NCI-H510A (cell line): ENCODE measurements at regions not wholly inside any gene's neighbourhood (a gene's known extent, or its start where the extent isn't known, plus 50 kb on each side); places are given as distances from the start of the nearest gene placed in this dataset.
"Not testable (repeated sequence)": the region's sequence is repeated elsewhere in the genome, so short reads cannot be mapped to it uniquely, and the experiment has no call there.

Experiments
- DNase-seq: peaks from one replicate; lab custom pipeline; 2025; lab: John Stamatoyannopoulos, UW

DNA sequence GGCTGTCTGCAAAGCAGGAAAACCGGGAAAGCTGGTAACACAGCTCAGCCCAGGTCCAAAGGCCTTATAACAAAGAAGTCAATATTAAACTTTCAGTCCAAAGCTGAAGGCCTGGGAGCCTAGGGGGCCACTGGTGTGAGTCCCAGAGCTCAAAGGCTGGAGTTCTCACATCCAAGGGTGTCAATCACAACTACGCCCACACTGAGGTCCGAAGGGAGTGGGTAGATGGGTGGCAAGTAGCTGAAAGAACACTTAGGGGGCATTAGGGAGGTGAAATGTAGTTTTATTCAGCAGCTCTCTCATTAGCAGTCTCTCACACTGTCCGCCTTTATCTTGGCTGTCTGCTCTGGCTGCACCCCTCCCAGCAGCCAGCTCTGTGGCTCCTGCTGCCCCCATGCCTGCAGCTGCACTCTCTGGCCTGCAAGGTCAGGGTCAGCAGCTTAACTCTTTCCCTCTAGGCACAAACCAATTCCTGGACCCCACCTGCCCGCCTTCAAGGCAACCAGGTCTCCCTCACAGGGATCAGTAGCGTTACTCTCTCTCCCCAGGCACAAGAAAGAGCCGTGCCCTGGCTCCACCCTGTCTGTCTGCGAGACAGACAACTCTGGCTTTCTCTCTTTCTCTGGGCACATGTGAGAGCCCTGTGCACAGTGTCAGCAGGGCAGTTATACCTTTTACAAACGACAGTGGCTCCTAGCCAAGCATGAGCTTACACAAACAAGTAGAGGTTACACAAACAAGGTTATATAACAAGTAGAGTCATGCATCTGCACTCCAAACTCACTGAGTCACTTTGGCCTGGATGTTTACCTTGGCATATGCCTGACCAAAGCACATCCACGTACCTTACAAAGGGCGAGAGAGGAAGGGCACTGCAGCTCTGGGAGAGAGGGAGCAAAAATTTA lies 249.4 kb upstream of the PCDH20 start:
- DNase-seq: peak; percentile 32

DNA sequence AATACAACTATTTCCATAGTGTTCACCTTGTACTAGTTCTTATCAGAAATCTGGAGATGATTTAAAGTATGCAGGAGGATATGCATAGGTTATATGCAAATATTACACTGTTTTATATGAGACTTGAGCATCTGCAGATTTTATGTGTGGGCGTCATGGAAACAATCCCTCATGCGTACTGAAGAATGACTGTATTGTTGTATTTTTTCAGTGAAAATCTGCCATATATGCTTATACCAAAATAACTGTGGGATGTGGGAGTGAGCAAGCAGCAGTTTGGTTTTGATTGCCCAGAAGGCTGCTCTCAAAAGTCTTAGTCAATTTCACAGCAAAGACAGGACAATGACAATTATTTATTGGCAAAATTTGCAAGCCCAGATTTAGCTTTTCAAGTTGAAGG lies 238.8 kb upstream of the PCDH20 start:
- DNase-seq: no peak

DNA sequence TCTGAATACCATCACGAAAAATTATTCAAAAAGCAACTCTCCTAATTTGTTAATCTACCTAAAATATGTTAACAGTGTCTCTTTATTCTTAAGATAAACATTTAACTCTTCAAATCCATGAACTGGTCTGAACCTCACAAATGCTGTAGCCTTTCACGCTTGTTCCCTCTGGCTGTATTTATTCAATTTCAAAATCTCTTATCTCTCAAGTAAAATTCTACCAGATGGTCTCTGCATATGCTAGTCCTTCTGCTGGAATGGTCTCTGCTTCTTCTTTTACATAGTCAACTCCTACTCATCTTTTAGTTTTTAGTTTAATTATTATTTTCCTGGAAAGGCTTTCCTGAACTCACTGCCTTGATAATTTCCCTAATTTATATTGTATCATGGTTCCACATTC lies 232.9 kb upstream of the PCDH20 start:
- DNase-seq: no peak

DNA sequence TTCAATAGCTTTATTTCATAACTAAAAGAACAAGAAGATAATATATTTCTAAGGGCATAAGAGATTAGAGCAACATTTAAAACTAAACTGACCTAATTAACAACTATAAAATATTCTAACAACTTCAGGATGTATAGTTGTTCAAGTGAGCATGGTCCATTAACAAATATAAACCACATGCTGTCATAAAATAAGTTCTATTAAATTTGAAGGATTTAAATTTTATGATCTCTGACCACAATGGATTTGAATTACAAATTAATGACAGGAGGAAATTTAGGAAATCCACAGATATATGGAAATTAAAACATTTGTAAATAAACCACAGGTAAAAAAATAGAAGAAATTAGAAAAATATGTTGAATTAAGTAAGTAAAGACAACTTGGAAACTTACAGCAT lies 196.5 kb upstream of the PCDH20 start:
- no peak for DNase-seq

DNA sequence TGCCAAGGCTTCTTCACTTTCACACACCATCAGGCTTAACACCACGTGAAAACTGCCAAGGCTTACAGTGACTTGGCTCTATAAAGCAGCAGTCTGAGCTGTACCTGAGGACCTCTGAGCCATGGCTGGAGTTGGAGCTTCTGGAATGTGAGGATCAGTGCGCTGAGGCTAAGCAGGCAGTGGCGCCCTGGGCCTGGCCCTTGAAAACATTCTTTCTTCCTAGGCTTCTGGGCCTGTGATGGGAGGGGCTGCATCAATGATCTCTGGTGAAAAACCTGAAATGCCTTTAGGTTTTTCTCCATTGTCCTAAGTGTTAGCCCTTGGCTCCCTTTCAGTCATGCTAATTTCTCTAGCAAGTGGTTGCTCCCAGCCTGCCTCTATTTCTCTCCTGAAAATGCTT lies 192.5 kb upstream of the PCDH20 start:
- DNase-seq: no peak

DNA sequence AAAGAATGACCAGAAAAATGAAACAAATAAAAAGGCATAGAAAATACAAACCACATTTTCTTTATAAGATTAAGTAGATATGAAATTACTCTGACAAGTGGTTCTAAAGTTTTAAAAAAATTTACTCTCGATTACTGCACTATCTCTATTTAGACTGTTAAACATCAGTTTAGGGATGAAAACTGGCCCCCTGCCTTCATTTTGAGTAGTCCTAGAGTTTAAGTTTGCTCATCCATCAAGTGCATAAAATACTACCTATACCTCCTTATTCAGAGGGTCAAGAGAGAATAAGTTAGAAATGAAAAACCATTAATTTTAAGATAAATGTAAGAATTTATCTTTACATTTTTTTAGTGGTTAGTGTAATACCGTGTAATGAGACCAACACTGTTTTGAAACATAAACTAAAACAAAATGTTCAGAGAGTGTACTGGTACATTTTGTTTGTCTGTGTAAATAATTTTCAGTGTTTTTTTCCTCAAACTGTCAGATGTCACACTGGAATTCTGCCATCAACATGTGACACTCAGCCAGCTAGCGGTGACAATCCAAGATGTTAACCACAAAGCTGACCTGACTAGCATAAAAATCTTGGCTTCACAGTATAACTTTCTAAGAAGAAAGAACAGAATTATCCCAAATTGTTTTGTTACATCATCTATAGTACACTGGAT lies 184.8 kb upstream of the PCDH20 start:
- DNase-seq: no peak

DNA sequence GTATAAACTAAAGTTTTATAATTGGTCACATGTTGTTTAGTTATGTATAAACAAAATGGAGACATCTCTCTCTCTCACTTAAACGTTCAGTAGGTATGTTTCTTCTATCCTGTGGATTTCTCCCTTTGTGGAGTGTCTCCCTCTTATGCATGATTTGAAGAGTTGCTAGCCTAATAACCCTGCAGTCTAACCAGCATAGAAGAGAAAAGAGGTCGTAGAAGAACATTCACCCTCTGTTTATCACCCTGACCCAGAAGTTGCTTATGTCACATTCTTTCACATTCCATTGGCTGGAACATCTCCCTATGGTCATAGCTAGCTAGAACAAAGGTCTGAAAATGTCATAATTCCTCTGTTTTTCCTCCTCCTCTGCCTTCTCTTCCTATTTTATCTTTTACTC lies 176.8 kb upstream of the PCDH20 start:
- DNase-seq: no peak

DNA sequence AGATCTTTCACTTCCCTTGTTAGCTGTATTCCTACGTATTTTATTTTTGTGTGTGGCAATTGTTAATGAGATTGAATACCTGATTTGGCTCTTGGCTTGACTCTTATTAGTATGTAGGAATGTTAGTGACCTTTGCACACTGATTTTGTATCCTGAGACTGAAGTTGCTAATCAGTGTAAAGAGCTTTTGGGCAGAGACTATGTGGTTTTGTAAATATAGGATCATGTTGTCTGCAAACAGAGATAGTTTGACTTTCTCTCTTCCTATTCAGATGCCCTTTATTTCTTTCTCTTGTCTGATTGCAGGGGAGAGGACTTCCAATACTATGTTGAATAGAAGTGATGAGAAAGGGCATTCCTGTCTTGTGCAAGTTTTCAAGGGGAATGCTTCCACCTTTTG lies 160.3 kb upstream of the PCDH20 start:
- DNase-seq: no peak

DNA sequence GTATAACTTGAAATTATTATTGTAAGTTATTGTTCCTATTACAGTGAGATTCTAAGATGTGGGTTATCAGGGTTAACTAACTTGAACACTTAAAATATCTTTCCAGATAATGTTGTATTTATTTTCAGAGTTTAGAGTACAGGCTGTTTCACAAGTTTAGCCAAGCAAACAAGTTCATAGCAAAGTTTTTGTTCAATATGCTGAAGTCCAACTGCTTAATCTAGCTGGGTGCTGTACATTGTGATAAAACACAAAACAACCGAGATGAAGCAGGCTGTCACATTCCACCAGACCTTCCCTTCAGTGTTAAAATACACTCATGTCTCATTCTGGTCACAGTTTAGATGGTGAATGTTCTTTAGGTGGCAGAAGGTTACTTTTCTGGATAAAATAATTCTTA lies 148.0 kb upstream of the PCDH20 start:
- DNase-seq: no peak

DNA sequence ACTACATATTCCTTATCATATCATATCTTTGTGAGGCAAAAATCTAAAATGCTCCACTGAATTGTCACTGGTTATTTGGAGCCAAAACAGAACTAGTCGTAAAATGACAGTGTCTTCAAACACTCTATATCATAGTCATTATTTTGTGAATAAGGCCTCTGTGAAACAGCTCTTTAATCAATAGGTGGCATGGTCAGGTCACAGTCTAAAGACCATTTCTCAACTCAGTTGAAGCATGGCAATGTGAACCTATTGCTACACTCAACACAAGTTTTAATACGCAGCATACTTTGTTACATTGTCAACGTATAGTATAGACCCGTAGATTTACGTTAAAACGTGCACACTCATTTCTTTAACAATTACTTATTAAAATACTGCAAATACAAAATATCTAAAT lies 131.3 kb upstream of the PCDH20 start:
- no peak for DNase-seq

DNA sequence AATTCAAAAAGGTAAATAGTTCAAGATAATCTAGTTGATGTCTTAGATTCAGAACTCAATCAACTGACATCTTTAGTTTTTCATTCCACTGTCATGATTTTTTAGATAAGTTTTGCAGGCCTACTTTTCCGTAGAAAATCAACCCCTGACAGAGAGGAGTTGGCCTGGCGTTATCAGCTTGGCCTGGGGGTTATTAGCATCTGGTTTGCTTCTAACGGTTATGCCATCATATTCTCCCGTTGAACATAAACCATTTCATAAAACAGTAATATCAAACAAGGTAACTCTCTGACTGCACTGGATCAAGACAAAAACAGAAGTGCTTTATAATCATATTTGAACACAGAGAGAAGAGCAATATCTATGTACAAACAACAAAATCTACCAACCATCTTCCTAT lies 130.8 kb upstream of the PCDH20 start:
- no peak for DNase-seq

DNA sequence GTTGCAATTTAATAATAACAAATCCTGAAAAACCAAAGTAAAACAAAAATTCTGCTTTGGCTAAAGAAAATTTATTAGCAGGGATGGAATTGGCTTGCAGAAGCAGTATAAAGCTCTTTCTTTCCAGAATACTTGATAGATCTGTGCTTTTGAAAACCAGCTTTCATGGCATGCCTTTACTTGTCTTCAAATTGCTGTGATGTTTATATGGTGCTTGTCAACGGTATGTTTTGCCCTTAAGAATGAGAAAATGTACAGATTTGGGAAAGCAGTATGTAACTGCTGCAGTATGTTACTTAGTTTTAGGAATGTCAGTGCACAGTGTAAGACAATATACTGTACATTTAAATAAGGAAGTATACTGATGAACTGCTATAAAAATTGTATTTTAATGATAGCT lies 120.8 kb upstream of the PCDH20 start:
- DNase-seq: no peak

DNA sequence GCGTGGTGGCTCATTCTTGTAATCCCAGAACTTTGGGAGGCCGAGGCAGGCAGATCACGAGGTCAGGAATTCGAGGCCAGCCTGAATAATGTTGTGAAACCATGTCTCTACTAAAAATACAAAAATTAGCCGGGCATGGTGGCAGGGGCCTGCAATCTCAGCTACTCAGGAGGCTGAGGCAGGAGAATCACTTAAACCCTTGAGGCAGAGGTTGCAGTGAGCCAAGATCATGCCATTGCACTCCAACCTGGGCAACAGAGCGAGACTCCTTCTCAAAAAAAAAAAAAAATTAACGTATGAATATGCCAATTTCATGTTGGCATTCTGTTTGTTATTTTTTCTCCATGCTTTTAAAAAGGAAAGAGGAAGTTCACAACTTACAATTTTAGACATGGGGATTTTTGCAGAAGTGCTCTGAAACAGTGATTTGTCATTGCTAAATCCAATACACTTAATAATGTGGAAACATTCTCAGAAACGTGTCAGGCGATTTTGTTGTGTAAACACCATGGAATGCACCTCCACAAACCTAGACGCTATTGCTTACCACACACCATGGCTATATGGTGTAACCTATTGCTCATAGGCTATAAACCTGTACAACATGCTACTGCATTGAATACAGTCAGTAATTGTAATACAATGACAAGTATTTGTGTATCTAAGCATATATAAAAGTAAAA lies 115.9 kb upstream of the PCDH20 start:
- DNase-seq: no peak

DNA sequence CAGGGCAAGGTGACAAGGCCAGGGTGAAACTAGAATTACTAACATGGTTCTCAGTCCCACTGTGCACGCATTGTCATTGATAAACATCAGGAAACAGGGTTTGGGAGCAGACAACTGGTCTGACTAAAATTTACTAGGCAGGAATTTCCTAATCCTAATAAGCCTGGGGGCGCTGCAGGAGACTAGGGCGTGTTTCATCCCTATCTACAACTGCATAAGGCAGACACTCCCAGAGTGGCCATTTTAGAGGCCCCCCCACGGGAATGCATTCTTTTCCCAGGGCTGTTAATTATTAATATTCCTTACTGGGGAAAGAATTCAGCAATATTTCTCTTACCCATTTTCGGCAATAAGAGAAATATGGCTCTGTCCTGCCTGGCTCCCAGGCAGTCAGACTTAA lies 103.6 kb upstream of the PCDH20 start:
- DNase-seq: not testable (repeated sequence)

DNA sequence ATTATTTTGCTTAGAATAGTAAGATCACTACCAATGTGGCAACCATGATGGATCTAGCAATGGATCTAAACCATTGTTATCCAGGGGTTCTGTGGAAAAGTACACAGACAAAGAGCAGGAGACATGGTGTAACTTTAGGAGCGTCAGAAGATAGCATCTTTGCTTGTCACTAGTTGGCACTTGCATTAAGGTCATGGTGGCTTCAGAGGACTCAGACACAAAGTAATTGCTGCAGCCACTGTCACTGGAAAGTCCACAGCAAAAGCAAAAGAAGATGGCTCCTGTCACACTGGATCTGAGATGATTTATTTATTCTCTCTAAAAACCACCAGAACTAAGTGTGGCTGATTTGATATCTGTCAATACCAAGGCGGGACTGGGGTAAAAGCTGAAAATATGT lies 93.3 kb upstream of the PCDH20 start:
- DNase-seq: no peak

DNA sequence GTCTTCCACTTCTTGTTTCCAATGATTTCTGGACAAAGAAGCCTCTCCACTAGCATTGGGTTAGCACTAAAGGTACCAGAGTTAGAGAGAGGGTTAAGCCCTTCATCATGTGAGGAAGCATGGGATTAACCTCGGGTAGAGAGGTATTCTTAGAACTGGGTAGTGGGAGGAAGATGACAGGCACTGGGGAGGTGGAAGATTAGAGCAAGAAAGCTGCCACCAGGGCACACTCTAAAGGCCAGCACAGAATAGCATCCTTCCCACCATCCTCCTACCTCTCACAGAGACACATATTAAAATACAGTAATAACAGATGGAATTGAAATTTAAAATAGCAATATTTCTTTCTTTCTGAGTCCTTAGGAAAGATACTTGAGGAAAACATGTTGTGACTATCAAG lies 84.5 kb upstream of the PCDH20 start:
- no peak for DNase-seq

DNA sequence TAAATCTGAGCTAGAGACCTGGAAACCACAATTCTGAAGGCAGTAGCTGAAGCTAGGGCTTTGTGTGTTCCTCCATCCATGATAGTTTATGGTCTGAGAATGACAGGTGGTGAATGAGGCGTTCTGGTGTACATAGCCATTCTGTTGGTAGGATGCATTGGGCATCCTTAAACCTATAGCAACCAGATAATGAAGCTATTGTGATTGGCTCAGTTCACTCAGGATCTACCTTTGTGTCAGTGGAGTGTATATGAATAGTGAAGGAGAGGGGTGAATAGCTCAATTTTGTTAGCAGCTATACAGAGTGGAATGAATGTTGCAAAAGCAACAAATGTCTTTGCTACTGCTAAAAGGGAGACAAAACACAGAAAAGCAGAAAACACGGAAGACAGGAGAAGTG lies 80.0 kb upstream of the PCDH20 start:
- DNase-seq: no peak

DNA sequence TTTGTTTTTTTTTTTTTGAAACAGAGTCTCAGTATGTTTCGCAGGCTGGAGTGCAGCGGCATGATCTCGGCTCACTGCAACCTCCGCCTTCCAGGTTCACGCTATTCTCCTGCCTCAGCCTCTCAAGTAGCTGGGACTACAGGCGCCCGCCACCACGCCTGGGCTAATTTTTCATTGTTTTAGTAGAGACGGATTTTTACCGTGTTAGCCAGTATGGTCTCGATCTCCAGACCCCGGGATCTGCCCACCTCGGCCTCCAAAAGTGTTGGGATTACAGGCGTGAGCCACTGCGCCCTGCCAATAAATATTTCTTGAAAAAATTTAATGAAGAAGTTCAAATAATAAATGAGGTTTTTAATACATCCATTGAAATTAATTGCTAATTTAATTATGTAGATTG lies 77.9 kb upstream of the PCDH20 start:
- DNase-seq: not testable (repeated sequence)

DNA sequence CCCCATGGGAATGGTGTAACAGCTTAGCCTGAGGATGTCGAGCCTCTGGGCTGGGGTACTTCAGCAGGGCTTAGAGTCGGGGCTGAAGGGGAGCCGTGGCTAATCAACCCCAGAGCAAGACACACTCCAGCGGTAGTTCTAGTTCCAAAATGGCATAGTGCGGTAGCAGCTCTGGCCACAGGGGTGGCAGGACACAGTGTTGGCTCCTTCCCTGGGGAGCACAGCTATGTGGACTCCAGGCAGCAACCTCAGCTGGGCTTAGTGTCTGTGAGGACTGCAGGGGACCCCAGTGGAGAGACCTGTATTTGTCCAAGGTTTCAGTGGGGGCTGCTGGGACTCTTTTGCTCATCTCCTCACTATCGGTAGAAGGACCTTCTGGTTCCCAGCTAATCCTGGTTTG lies 70.8 kb upstream of the PCDH20 start:
- no peak for DNase-seq

DNA sequence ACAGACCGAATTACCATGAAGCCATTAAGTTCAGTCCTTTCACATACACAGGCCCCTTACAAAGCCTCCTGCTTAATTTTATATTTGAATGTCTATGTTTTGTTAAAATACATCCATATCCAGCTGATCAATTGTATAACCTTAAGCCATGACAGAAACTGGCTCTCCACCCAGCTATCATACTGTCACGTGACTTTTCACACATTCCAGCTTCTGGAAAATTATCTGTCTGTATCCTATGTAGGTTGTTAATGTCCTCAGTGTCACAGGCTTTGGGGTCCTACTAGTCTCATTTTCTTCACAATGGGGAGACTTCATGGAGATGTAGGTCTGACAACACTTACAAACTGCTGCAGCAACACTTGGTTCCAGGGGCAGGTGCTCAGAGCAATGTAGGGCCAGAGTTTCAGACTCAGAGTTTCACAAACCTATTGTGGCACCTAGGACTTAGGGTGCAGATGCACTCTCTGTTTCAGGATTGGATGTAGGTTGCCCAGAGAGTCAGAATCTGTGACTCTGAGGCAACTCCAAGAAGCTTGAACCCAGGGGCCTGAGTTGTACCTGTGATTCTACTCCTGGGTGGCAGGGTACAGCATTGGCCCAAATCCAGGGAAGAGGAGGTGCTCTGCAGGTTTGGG lies 69.6 kb upstream of the PCDH20 start:
- DNase-seq: no peak

DNA sequence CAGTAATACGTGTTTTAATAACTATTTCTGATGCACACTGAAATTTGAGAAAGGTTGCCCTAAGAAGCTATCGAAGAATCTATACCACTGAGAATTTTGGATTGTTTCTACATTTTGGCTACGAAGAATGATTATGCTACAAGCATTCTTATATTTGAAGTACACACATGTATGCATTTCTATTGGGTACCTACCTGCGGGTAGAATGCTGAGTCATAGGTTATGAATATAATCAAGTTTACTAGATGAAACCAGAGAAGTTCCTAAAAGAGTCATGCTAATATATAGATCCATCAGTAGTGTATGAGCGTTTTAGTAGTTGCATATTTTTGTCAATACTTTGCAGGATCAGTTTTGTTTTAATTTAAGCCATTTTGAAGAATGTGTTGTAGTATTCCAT lies 62.0 kb upstream of the PCDH20 start:
- no peak for DNase-seq

DNA sequence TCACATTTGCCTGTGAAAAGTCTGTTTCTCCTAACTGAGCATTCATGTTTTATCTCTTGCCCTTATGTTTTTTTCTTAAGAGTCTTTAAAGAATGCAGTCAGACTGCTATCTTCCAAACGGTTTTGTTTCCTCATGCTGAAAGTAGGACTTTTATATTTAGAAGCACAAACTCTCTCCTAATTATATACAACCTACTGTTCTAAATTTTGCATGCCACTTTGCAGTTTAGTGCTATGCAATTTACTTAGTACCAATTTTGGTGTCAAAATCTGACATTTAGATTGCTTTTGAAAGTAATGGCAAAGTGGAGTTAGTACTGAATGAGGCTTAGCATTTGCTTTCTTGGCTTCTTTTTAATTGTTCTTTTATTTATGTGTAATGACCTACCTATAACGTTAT lies 55.1 kb upstream of the PCDH20 start:
- no peak for DNase-seq

DNA sequence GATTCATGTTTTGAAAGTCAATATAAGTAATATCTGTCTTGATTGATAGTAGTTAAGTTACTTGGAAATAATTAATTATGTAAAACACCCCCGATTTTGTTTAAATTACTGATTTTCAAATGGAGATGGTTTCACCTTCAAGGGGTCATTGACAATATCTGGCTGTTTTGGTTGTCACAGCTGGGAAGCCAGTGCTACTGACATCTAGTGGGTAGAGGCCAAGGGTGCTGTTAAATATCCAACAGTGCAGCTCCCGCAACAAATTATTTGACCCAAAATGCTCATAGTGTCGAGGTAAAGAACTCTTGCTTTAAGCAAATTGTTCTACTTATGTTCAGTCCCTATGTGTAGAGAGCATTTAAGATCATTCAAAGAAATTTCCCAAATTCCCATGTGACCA lies 50.6 kb upstream of the PCDH20 start:
- no peak for DNase-seq
